ENCODE measurements at regions not wholly inside any gene's neighbourhood (a gene's known extent, or its start where the extent isn't known, plus 50 kb on each side); places are given as distances from the start of the nearest gene placed in this dataset.

- no peak for DNase-seq (ENCODE audit: low read depth)
- no peak overlapping the region for H3K4me3 ChIP-seq (ENCODE audit: low read length)
- TF ChIP-seq CTCF (IDR thresholded peaks at IDR 0.05; ENCODE audit: insufficient read depth, low read depth, low read length, missing control alignments) = no peak
These were observed 409.8 kb downstream of the AR start for GRCh38 chrX:67953658-67954057.

- no peak overlapping the region for H3K4me3 ChIP-seq (ENCODE audit: low read length)
- no peak for DNase-seq (ENCODE audit: low read depth)
- no peak for TF ChIP-seq CTCF (IDR thresholded peaks at IDR 0.05; ENCODE audit: insufficient read depth, low read depth, low read length, missing control alignments)
These were observed 417.7 kb downstream of the AR start for GRCh38 chrX:67961516-67961915.

Measured in epithelial cell of esophagus (primary cell).